ENCODE measurements at regions not wholly inside any gene's neighbourhood (a gene's known extent, or its start where the extent isn't known, plus 50 kb on each side); places are given as distances from the start of the nearest gene placed in this dataset.
"Not testable (repeated sequence)": the region's sequence is repeated elsewhere in the genome, so short reads cannot be mapped to it uniquely, and the experiment has no call there.

DNA sequence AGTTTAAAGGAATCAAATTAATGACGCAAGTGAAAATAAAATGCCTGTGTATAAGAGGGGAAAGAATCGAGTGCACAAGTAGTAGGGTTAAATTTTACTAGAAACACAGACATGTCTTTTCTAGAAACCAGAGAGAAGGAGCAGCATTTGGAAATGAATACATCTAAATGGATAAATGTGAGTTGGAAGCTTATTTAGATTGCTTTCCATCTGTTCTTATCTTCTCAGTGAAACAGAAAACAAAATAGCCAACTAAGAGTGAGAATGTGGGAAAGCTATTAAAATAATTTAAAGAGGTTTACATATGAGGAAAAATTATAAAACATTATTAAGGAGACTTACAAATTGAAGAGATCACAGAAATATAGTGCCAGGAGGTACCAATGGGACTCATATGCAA, 1818.9 kb upstream of the FLRT2 start:
- Mint-ChIP-seq H3K27ac (no peak overlapping the region), H3K36me3 (ENCODE audit: low read depth) (peaks cover 3% of the 10 kb centered on the region), H3K27me3 (ENCODE audit: low read depth) (no peaks in the 10 kb centered on the region), H3K4me1 (peaks cover 16% of the 10 kb centered on the region), H3K9me3 (peaks cover 9% of the 10 kb centered on the region), H3K4me3 (no peak overlapping the region)
- TF ChIP-seq, protein P1, sequence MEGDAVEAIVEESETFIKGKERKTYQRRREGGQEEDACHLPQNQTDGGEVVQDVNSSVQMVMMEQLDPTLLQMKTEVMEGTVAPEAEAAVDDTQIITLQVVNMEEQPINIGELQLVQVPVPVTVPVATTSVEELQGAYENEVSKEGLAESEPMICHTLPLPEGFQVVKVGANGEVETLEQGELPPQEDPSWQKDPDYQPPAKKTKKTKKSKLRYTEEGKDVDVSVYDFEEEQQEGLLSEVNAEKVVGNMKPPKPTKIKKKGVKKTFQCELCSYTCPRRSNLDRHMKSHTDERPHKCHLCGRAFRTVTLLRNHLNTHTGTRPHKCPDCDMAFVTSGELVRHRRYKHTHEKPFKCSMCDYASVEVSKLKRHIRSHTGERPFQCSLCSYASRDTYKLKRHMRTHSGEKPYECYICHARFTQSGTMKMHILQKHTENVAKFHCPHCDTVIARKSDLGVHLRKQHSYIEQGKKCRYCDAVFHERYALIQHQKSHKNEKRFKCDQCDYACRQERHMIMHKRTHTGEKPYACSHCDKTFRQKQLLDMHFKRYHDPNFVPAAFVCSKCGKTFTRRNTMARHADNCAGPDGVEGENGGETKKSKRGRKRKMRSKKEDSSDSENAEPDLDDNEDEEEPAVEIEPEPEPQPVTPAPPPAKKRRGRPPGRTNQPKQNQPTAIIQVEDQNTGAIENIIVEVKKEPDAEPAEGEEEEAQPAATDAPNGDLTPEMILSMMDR (IDR thresholded peaks at IDR 0.05; ENCODE audit: unreplicated experiment in 3 of 3): no peak

- peaks cover 6% of the 10 kb centered on the region for H3K4me1 Mint-ChIP-seq
- peaks cover 9% of the 10 kb centered on the region for H3K9me3 Mint-ChIP-seq
- no peaks in the 10 kb centered on the region for H3K27me3 Mint-ChIP-seq (ENCODE audit: low read depth)
- H3K27ac Mint-ChIP-seq: peak overlapping the region in 2 of 3 experiments; percentile 40 to 46
- TF ChIP-seq, protein P1 (IDR thresholded peaks at IDR 0.05; ENCODE audit: unreplicated experiment in 3 of 3): no peak
- H3K36me3 Mint-ChIP-seq (ENCODE audit: low read depth): peaks cover 3% of the 10 kb centered on the region
- no peak overlapping the region for H3K4me3 Mint-ChIP-seq
Observed at GRCh38 chr14:83712418-83713129, 1817.4 kb upstream of the FLRT2 start.

DNA sequence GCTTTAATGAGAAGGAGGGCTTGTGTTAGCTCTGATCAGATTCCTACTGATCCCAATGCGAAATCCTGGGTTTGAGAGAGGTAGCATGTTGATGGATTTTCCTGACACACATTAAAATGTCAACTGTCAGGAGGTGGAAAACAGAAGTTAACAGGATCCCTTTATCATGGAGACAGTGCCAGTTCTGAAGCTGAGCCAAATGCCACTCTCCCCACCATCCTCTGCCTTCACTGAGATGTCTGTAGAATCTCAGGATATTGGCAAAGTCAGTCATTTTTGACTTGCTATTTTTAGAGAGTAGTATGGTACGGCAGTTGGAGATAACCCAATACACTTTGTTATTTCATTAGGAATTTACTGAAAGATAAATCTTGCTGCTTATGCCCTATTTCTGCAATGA, 1816.2 kb upstream of the FLRT2 start:
- no peaks in the 10 kb centered on the region for H3K27me3 Mint-ChIP-seq (ENCODE audit: low read depth)
- no peak overlapping the region for H3K4me3 Mint-ChIP-seq
- peaks cover 5% of the 10 kb centered on the region for H3K9me3 Mint-ChIP-seq
- TF ChIP-seq, protein P1 (IDR thresholded peaks at IDR 0.05; ENCODE audit: unreplicated experiment in 3 of 3): no peak
- peaks cover 6% of the 10 kb centered on the region for H3K4me1 Mint-ChIP-seq
- H3K27ac Mint-ChIP-seq: peak overlapping the region in 1 of 3 experiments; percentile 26
- H3K36me3 Mint-ChIP-seq (ENCODE audit: low read depth): peaks cover 3% of the 10 kb centered on the region

DNA sequence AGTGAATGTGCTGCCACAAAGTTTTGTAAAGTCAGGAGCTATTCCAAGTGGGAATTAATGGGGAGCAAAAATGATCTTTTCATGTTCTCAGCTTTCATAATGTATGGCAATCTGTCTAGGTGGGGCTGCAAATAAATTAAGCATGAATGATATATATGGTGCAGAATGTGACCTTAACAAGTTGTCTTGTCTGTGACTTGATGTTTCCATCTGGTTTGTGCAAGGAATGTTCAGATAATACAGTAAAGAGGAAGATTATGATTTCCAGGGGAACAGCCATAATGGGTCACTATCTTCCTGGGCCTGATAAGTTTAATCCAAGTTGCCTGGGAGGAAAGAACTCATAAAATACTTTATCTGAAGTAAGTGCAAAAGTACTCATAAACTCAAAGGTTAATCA, 1815.8 kb upstream of the FLRT2 start:
- no peaks in the 10 kb centered on the region for H3K27me3 Mint-ChIP-seq (ENCODE audit: low read depth)
- H3K9me3 Mint-ChIP-seq: peaks cover 2% of the 10 kb centered on the region
- peaks cover 6% of the 10 kb centered on the region for H3K4me1 Mint-ChIP-seq
- peak overlapping the region in 1 of 3 experiments; percentile 26 for H3K27ac Mint-ChIP-seq
- TF ChIP-seq, protein P1 (IDR thresholded peaks at IDR 0.05; ENCODE audit: unreplicated experiment in 3 of 3): no peak
- H3K36me3 Mint-ChIP-seq (ENCODE audit: low read depth): peaks cover 1% of the 10 kb centered on the region
- H3K4me3 Mint-ChIP-seq: no peak overlapping the region

GRCh38 chr14:83719435-83719834, 1810.5 kb upstream of the FLRT2 start:
- H3K27me3 Mint-ChIP-seq (ENCODE audit: low read depth); H3K27ac Mint-ChIP-seq; H3K36me3 Mint-ChIP-seq (ENCODE audit: low read depth): not testable (repeated sequence)

GRCh38 chr14:83733670-83734069, 1796.3 kb upstream of the FLRT2 start:
- H3K36me3 Mint-ChIP-seq (ENCODE audit: low read depth): no peaks in the 10 kb centered on the region
- H3K27ac Mint-ChIP-seq: no peak overlapping the region
- H3K9me3 Mint-ChIP-seq: peaks cover 14% of the 10 kb centered on the region
- TF ChIP-seq, protein P1 (IDR thresholded peaks at IDR 0.05; ENCODE audit: unreplicated experiment in 3 of 3): no peak
- H3K4me1 Mint-ChIP-seq: no peaks in the 10 kb centered on the region
- H3K4me3 Mint-ChIP-seq: no peak overlapping the region
- H3K27me3 Mint-ChIP-seq (ENCODE audit: low read depth): no peaks in the 10 kb centered on the region

More at GRCh38 chr14:83719435-83719834, 1810.5 kb upstream of the FLRT2 start:
- H3K4me3 Mint-ChIP-seq, H3K9me3 Mint-ChIP-seq, H3K4me1 Mint-ChIP-seq: not testable (repeated sequence)
